ENCODE measurements at regions not wholly inside any gene's neighbourhood (a gene's known extent, or its start where the extent isn't known, plus 50 kb on each side); places are given as distances from the start of the nearest gene placed in this dataset.

DNA sequence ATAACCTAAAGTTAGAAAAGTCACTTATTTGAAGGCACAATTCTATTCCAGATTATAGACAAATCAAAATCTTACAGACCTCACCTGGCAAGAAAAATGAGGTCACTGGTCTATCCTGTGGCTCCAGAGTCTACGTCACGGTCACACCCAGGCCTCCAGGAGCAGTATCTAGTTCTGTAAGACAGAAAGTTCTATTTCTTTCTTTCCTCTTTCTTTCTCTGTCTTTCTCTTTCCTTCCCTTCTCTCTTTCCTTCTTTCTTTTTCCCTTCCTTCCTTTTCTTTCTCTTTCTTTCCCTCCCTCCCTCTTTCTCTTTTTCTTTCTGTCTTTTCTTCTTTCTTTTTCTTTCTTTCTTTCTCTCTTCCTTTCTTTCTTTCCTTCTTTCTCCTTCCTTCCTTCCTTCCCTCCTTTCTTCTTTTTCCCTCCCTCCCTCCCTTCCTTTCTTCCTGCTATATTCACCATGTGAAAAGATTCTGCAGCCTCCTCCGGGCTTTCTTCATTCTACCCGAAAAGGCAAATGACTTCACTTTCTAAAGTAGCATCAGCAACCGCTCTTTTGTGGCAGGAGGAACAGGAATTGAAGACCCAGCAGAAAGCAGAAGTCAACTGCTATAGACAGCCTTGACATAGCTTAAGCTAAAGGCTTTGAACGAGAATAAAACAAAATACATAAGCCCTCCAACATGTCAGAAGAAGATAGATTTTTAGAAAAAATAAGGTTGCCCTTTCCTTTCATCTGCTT, 83.9 kb upstream of the SIRPG start:
- peaks cover 11% of the 10 kb centered on the region for H3K27me3 Mint-ChIP-seq (ENCODE audit: insufficient read depth, unreplicated experiment)
- TF ChIP-seq, protein P1, sequence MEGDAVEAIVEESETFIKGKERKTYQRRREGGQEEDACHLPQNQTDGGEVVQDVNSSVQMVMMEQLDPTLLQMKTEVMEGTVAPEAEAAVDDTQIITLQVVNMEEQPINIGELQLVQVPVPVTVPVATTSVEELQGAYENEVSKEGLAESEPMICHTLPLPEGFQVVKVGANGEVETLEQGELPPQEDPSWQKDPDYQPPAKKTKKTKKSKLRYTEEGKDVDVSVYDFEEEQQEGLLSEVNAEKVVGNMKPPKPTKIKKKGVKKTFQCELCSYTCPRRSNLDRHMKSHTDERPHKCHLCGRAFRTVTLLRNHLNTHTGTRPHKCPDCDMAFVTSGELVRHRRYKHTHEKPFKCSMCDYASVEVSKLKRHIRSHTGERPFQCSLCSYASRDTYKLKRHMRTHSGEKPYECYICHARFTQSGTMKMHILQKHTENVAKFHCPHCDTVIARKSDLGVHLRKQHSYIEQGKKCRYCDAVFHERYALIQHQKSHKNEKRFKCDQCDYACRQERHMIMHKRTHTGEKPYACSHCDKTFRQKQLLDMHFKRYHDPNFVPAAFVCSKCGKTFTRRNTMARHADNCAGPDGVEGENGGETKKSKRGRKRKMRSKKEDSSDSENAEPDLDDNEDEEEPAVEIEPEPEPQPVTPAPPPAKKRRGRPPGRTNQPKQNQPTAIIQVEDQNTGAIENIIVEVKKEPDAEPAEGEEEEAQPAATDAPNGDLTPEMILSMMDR (IDR thresholded peaks at IDR 0.05; ENCODE audit: insufficient read depth in 1 of 2, low read depth in 1 of 2, low read length in 1 of 2, severe bottlenecking in 1 of 2, unreplicated experiment in 1 of 2), result no peak
- ChIA-PET CTCF (no interaction called here), POLR2A (no interaction called here)
- Histone ChIP-seq H3K36me3 (ENCODE audit: control insufficient read depth, insufficient read depth, low read length) (no peaks in the 10 kb centered on the region), H3K9me3 (no peaks in the 10 kb centered on the region), H3K4me3 (ENCODE audit: low read depth, low read length) (no peak overlapping the region), H3K27me3 (replicated peaks; ENCODE audit: control insufficient read depth, insufficient read depth, low read length) (no peaks in the 10 kb centered on the region), H3K4me1 (no peaks in the 10 kb centered on the region)
- H3K36me3 Mint-ChIP-seq (ENCODE audit: insufficient read depth, unreplicated experiment), result no peaks in the 10 kb centered on the region
- no TSS peak for BruUV-seq (replicated peaks)
- no peaks in the 10 kb centered on the region for H3K9me3 Mint-ChIP-seq (ENCODE audit: unreplicated experiment)
- intact Hi-C loops (cut with micrococcal nuclease; ENCODE audit: unreplicated experiment), result no loop called here
- DNase-seq, result no peak
- H3K4me1 Mint-ChIP-seq (ENCODE audit: low read depth, unreplicated experiment), result no peaks in the 10 kb centered on the region
- H3K4me3 Mint-ChIP-seq (ENCODE audit: unreplicated experiment), result no peak overlapping the region
- H3K27ac Mint-ChIP-seq (ENCODE audit: unreplicated experiment), result no peak overlapping the region

DNA sequence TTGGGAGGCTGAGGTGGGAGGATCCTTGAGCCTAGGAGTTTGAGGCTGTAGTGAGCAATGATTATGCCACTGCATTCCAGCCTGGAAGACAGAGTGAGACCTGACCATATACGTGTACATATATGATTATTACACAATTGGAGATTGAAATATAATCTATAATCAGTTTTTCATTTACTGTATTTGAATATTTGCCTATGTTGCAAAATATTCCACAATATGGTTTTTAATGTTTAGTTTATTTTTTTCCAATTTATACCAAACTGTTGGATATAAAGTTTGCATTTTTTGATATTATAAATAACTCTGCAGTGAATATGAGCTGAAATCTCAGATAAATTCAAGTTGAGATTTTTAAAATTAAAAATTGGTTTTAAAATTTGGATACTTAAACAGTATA, 79.6 kb upstream of the SIRPG start:
- TF ChIP-seq, protein P1 (IDR thresholded peaks at IDR 0.05; ENCODE audit: insufficient read depth in 1 of 2, low read depth in 1 of 2, low read length in 1 of 2, severe bottlenecking in 1 of 2, unreplicated experiment in 1 of 2), result no peak
- Histone ChIP-seq H3K4me1 (no peaks in the 10 kb centered on the region), H3K4me3 (ENCODE audit: low read depth, low read length) (no peak overlapping the region), H3K27me3 (replicated peaks; ENCODE audit: control insufficient read depth, insufficient read depth, low read length) (no peaks in the 10 kb centered on the region; the same call in 1 of the 2 replicates), H3K36me3 (ENCODE audit: control insufficient read depth, insufficient read depth, low read length) (no peaks in the 10 kb centered on the region), H3K9me3 (no peaks in the 10 kb centered on the region)
- Mint-ChIP-seq H3K4me1 (ENCODE audit: low read depth, unreplicated experiment) (no peaks in the 10 kb centered on the region), H3K4me3 (ENCODE audit: unreplicated experiment) (no peak overlapping the region), H3K27ac (ENCODE audit: unreplicated experiment) (no peak overlapping the region), H3K27me3 (ENCODE audit: insufficient read depth, unreplicated experiment) (peaks cover 16% of the 10 kb centered on the region), H3K9me3 (ENCODE audit: unreplicated experiment) (no peaks in the 10 kb centered on the region), H3K36me3 (ENCODE audit: insufficient read depth, unreplicated experiment) (no peaks in the 10 kb centered on the region)
- intact Hi-C loops (cut with micrococcal nuclease; ENCODE audit: unreplicated experiment), result loop anchor here (10.0 kb wide), 1 partner anchor 202 kb away; no protein-coding TSS in a partner anchor
- BruUV-seq (replicated peaks), result no TSS peak
- CTCF ChIA-PET, result no interaction called here
- no peak for DNase-seq
- POLR2A ChIA-PET, result no interaction called here

DNA sequence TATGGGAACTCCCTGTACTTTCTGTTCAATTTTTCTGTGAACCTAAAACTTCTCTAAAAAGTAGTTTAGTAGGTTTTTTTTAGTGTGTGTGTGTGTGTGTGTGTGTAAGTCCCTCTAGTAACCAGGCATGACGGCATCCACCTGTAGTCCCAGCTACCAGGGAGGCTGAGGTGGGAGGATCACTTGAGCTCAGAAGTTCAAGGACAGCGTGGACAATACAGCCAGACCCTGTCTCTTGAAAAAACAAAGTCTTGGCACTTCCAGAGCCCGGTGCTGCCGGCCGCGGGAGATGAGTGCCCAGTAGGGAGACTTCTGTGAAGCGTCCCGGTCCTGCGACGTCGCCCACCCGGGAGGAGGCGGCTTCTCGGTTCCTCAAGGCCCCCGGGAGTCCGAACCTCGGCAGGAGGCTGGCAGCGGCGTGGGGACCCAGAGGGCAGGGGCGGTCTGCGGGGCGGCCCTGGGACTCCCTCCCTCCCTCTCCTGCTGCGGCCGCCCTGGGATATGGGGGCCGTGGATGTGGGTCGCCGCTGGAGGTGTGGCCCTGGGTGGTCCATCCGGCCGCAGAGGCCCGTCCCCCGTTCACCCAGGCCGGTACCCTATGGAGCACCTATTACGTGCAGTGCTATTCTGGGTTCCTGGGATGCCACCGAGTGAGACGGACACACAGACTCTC, 78.0 kb upstream of the SIRPG start:
- H3K27me3 Mint-ChIP-seq (ENCODE audit: insufficient read depth, unreplicated experiment), result peaks cover 17% of the 10 kb centered on the region
- Histone ChIP-seq H3K4me3 (ENCODE audit: low read depth, low read length) (no peak overlapping the region), H3K4me1 (no peaks in the 10 kb centered on the region), H3K9me3 (no peaks in the 10 kb centered on the region), H3K36me3 (ENCODE audit: control insufficient read depth, insufficient read depth, low read length) (no peaks in the 10 kb centered on the region), H3K27me3 (replicated peaks; ENCODE audit: control insufficient read depth, insufficient read depth, low read length) (no peaks in the 10 kb centered on the region; the same call in 1 of the 2 replicates)
- DNase-seq, result no peak
- ChIA-PET CTCF (interaction anchor here (1.5 to 1.6 kb wide), 2 partner anchors 41 to 203 kb away, joined by 3 to 4 read pairs; no protein-coding TSS in a partner anchor), POLR2A (no interaction called here)
- no peaks in the 10 kb centered on the region for H3K4me1 Mint-ChIP-seq (ENCODE audit: low read depth, unreplicated experiment)
- BruUV-seq (replicated peaks), result no TSS peak
- H3K4me3 Mint-ChIP-seq (ENCODE audit: unreplicated experiment), result no peak overlapping the region
- intact Hi-C loops (cut with micrococcal nuclease; ENCODE audit: unreplicated experiment), result loop anchor here (10.0 kb wide), 1 partner anchor 201 kb away; no protein-coding TSS in a partner anchor
- no peak overlapping the region for H3K27ac Mint-ChIP-seq (ENCODE audit: unreplicated experiment)
- no peaks in the 10 kb centered on the region for H3K9me3 Mint-ChIP-seq (ENCODE audit: unreplicated experiment)
- no peaks in the 10 kb centered on the region for H3K36me3 Mint-ChIP-seq (ENCODE audit: insufficient read depth, unreplicated experiment)
- TF ChIP-seq, protein P1 (IDR thresholded peaks at IDR 0.05; ENCODE audit: insufficient read depth in 1 of 2, low read depth in 1 of 2, low read length in 1 of 2, severe bottlenecking in 1 of 2, unreplicated experiment in 1 of 2), result no peak
